Keratinocyte (primary cell): ENCODE measurements at regions not wholly inside any gene's neighbourhood (a gene's known extent, or its start where the extent isn't known, plus 50 kb on each side); places are given as distances from the start of the nearest gene placed in this dataset.

ENCODE experiments used
- DNase-seq: peaks from one replicate; pipeline ENCODE4 v3.0.0-alpha.2; 2011; ENCODE audit warnings: low read depth, missing footprints, low spot score
- FAIRE-seq: peaks from 2 replicates; lab custom pipeline; 2011; peaks lifted over from hg19 to GRCh38; lab: Jason Lieb, UNC
- H2AFZ ChIP-seq: 2 replicates; pipeline ENCODE4 v1.6.0; 2012; ENCODE audit warnings: low read length, control low read depth, inconsistent platforms; ENCODE audit not compliant: control insufficient read depth
- H3K27ac ChIP-seq: 2 replicates; pipeline ENCODE4 v1.5.1; 2011; ENCODE audit warnings: low read length; ENCODE audit not compliant: control insufficient read depth, insufficient read depth
- H3K27me3 ChIP-seq: 3 replicates; pipeline ENCODE4 v1.6.0; 2011; ENCODE audit warnings: low read length; ENCODE audit not compliant: control insufficient read depth, insufficient read depth; ENCODE audit errors: extremely low read depth
- H3K36me3 ChIP-seq, 2 experiments: 2 replicates in 1 of 2; 3 replicates in 1 of 2; pipeline ENCODE4 v1.5.1; 2011; ENCODE audit warnings: low read length in 2 of 2, mild to moderate bottlenecking in 1 of 2; ENCODE audit not compliant: control insufficient read depth in 2 of 2, insufficient read depth in 2 of 2; ENCODE audit errors: extremely low read depth in 1 of 2
- H3K4me1 ChIP-seq: 3 replicates; pipeline ENCODE4 v1.5.1; 2011; ENCODE audit warnings: low read length; ENCODE audit not compliant: control insufficient read depth, insufficient read depth; ENCODE audit errors: extremely low read depth
- H3K4me2 ChIP-seq: 3 replicates; pipeline ENCODE4 v1.6.0; 2011; ENCODE audit warnings: low read depth, low read length; ENCODE audit not compliant: control insufficient read depth, insufficient read depth; ENCODE audit errors: extremely low read depth
- H3K4me3 ChIP-seq, 3 experiments: fragments of 200-600 bp in 1 of 3; sonication (generic) in 1 of 3; 2 replicates in 2 of 3; 3 replicates in 1 of 3; pipeline ENCODE4 v1.5.1; 2011 to 2016; ENCODE audit warnings: low read length in 3 of 3, mild to moderate bottlenecking in 3 of 3, control low read depth in 2 of 3, inconsistent platforms in 1 of 3, low read depth in 1 of 3, mixed read lengths in 1 of 3, mixed run types in 1 of 3, moderate library complexity in 1 of 3; ENCODE audit not compliant: control insufficient read depth in 2 of 3, insufficient read depth in 2 of 3; ENCODE audit errors: extremely low read depth in 1 of 3
- H3K79me2 ChIP-seq: 2 replicates; pipeline ENCODE4 v1.6.0; 2012; ENCODE audit warnings: low read length; ENCODE audit not compliant: control insufficient read depth, insufficient read depth
- H3K9ac ChIP-seq: 3 replicates; pipeline ENCODE4 v1.6.0; 2011; ENCODE audit warnings: low read length; ENCODE audit not compliant: control insufficient read depth, insufficient read depth; ENCODE audit errors: extremely low read depth
- H3K9me1 ChIP-seq: 3 replicates; pipeline ENCODE4 v1.6.0; 2011; ENCODE audit warnings: low read length; ENCODE audit not compliant: control insufficient read depth, insufficient read depth; ENCODE audit errors: extremely low read depth
- H3K9me3 ChIP-seq: 2 replicates; pipeline ENCODE4 v1.5.1; 2012; ENCODE audit warnings: low read depth, low read length; ENCODE audit not compliant: control insufficient read depth
- H4K20me1 ChIP-seq: 3 replicates; pipeline ENCODE4 v1.6.0; 2011; ENCODE audit warnings: low read length; ENCODE audit not compliant: control insufficient read depth, insufficient read depth; ENCODE audit errors: extremely low read depth
- CTCF ChIP-seq, 3 experiments: IDR thresholded peaks in 1 of 3; conservative IDR thresholded peaks in 1 of 3; optimal IDR thresholded peaks in 1 of 3; 2 replicates in 2 of 3; 3 replicates in 1 of 3; pipeline versions ENCODE3 to v1.5.1; 2011; ENCODE audit warnings: low read length in 3 of 3, mild to moderate bottlenecking in 3 of 3, moderate library complexity in 2 of 3, control low read depth in 1 of 3, inconsistent platforms in 1 of 3; ENCODE audit not compliant: insufficient read depth in 2 of 3; ENCODE audit errors: extremely low read depth in 1 of 3
- EZH2 ChIP-seq: IDR thresholded peaks from one replicate; pipeline ENCODE4 v1.6.1; 2012; ENCODE audit warnings: inconsistent platforms, mild to moderate bottlenecking, low read length, moderate library complexity
- dilution Hi-C: fragments of 300-500 bp; cut with MboI; formaldehyde crosslinking; loops from one replicate; pipeline ENCODE4 v1.7.0; 2020; ENCODE audit warnings: low sequenced_read_pairs; ENCODE audit not compliant: extremely low pct_ligation_motif_present

GRCh38 chr14:82070040-82070439 lies 536.4 kb upstream of the SEL1L start:
- TF ChIP-seq EZH2 = no peak
- no peak for TF ChIP-seq CTCF (optimal IDR thresholded peaks at IDR 0.05 in 1 of 3, IDR thresholded peaks at IDR 0.05 in 1 of 3, conservative IDR thresholded peaks at IDR 0.05 in 1 of 3; ENCODE audit: extremely low read depth in 1 of 3, insufficient read depth in 2 of 3, low read length in 3 of 3)
- Histone ChIP-seq H4K20me1 (no peaks in the 10 kb centered on the region), H3K9ac (no peak overlapping the region), H3K4me3 (no peak overlapping the region), H3K9me1 (no peaks in the 10 kb centered on the region), H3K36me3 (no peaks in the 10 kb centered on the region), H3K4me2 (no peak overlapping the region), H2AFZ (no peak overlapping the region), H3K4me1 (no peaks in the 10 kb centered on the region), H3K27ac (no peak overlapping the region), H3K9me3 (no peaks in the 10 kb centered on the region), H3K27me3 (no peaks in the 10 kb centered on the region), H3K79me2 (no peaks in the 10 kb centered on the region)
- DNase-seq (no peak), FAIRE-seq (no peak)
- dilution Hi-C loops = no loop called here

DNA sequence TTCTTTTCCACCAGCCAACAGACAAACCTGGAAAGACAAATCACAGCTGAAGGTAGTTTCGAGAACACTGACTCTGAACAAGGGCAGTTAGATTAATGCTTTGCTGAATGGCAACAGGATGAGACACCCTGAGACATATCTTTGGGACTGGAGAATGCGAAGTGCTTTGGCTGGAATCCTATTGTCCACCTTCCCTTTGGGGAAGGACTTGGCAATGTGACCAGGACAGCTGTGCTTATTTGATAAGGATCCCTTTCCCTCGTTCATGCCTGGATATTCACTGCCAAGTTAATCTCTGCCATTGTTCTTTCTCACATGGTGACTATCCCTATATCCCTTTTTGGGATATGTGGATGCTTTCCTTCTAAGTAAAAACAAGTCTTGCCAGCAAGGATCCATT lies 537.1 kb upstream of the SEL1L start:
- Histone ChIP-seq H3K9ac (no peak overlapping the region), H3K4me3 (no peak overlapping the region), H3K36me3 (no peaks in the 10 kb centered on the region), H3K79me2 (no peaks in the 10 kb centered on the region), H3K27me3 (no peaks in the 10 kb centered on the region), H3K9me1 (no peaks in the 10 kb centered on the region), H3K4me1 (no peaks in the 10 kb centered on the region), H2AFZ (no peak overlapping the region), H3K9me3 (no peaks in the 10 kb centered on the region), H3K27ac (no peak overlapping the region), H4K20me1 (no peaks in the 10 kb centered on the region), H3K4me2 (no peak overlapping the region)
- dilution Hi-C loops = no loop called here
- no peak for TF ChIP-seq EZH2
- no peak for TF ChIP-seq CTCF (optimal IDR thresholded peaks at IDR 0.05 in 1 of 3, IDR thresholded peaks at IDR 0.05 in 1 of 3, conservative IDR thresholded peaks at IDR 0.05 in 1 of 3; ENCODE audit: extremely low read depth in 1 of 3, insufficient read depth in 2 of 3, low read length in 3 of 3)
- DNase-seq (no peak), FAIRE-seq (no peak)
